Sciatic nerve (tissue), 2 donors: ENCODE measurements at regions not wholly inside any gene's neighbourhood (a gene's known extent, or its start where the extent isn't known, plus 50 kb on each side); places are given as distances from the start of the nearest gene placed in this dataset.
A peak's percentile ranks its signal among the peaks of the same experiment; 100 is the strongest.
"Not testable (repeated sequence)": the region's sequence is repeated elsewhere in the genome, so short reads cannot be mapped to it uniquely, and the experiment has no call there.

Source experiments
- ATAC-seq: fragments of 200-7000 bp; cut with Tn5 transposase; one replicate; pipeline ENCODE4 v1.9.1; 2020; ENCODE audit warnings: mild to moderate bottlenecking, moderate library complexity
- DNase-seq: peaks from one replicate; pipeline ENCODE4 v3.0.0-alpha.2; 2020; ENCODE audit warnings: low spot score
- intact Hi-C: fragments of 100-400 bp; cut with DNase I; formaldehyde crosslinking; loops from one replicate; pipeline ENCODE4 v1.14.2; 2022
- donor health status: DM: no; HTN: no; CAD: no.
- donor health status: DM: no; HTN: no; CAD: no.

DNA sequence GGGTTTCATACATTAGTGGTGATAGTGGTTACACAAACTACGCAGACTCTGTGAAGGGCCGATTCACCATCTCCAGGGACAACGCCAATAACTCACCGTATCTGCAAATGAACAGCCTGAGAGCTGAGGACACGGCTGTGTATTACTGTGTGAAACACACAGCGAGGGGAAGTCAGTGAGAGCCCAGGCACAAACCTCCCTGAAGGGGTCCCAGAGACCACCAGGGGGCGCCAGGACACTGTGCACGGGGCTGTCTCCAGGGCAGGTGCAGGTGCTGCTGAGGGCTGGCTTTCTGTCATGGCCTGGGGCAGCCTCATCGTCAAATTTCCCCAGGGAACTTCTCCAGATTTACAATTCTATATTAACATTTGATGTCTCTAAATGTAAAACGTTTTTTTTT lies 184.6 kb upstream of the TP53TG3C start:
- intact Hi-C loops, ATAC-seq: not testable (repeated sequence)
- DNase-seq = peak; percentile 45

DNA sequence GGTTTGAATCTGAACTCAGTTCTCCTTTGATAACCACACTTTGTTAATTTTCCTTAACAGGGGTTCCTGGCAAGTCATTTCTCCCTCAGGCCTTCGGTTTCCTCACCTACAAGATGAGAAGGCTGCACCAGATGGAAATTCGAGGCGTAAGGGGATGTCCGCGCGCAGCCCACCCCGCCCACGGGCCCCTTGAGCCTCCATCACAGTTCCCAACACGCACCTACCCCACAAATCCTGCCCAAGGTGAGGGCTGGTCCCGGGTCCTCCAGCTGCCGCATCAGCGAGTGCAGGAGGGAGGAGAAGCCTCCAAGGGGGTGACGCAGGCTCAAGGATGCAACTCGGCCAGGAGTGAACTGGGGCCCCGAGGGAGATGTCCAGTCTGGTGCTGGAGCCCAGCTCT lies 166.9 kb upstream of the TP53TG3C start:
- ATAC-seq, DNase-seq, intact Hi-C loops: not testable (repeated sequence)

DNA sequence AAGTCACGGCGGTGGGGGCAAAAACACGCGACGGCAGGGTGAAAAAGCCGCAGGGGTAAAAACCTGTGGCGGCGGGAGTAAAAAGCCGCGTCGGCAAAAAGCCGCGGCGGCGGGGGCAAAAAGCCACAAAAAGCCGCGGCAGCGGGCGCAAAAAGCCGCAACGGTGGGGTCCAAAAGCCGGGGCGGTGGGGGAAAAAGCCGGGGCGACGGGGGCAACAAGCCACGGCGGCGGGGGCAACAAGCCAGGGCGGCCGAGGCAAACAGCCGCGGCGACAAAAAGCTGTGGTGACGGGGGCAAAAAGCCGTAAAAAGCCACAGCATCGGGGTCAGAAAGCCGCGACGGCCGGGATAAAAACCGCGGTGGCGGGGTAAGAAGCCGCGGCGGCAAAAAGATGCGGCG lies 166.1 kb upstream of the TP53TG3C start:
- intact Hi-C loops = not testable (repeated sequence)

DNA sequence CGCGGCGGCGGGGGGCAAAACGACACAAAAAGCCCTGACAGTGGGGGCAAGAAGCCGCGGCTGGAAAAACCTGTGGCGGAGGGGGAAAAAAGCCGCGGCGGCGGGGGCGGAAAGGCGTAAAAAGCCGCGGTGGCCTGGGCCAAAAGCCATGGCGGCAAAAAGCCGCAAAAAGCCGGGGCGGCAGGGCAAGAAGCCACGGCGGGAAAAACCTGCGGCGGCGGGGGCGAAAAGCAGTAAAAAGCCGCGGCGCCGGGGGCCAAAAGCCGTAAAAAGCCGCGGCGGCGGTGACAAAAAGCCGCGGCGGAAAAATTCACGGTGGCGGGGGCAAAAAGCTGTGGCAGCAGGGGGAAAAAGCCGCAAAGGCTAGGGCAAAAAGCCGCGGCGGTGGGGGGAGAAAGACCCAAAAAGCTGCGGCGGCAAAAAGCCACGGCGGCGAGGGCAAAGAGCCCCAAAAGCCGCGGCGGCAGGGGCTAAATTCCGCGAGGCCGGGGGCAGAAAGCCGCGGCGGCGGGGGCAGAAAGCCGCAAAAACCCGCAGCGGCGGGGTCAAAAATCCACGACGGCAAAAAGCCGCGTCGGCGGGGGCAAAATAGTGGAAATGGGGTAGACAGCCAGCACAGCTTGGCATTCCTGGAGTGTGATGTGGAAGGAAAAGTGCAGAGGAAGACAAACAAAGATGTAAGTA lies 165.2 kb upstream of the TP53TG3C start:
- DNase-seq = peak; percentile 25
- intact Hi-C loops, ATAC-seq: not testable (repeated sequence)

More for the DNA sequence above, 166.1 kb upstream of the TP53TG3C start:
- peak; percentile 50 for DNase-seq
- not testable (repeated sequence) for ATAC-seq

DNA sequence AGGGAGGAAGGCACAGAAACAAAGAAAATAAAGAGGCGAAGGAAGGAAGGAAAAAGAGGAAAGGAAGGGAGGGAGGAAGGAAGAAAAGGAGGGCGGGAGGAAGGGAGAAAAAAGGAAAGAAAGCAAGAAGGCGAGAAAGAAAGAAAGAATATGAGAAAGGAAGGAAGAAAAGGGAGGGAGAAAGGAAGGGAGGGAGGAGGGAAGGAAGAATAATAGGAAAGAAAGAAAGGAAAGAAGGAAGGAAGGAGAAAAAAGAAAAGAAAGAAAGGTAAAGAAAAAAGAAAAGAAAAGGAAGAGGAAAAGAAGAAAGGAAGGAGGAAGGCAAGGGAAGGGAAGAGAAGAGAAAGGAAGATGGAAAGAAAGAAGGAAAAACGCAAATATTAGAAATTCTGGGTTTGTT lies 145.2 kb upstream of the TP53TG3C start:
- intact Hi-C loops, ATAC-seq, DNase-seq: not testable (repeated sequence)

DNA sequence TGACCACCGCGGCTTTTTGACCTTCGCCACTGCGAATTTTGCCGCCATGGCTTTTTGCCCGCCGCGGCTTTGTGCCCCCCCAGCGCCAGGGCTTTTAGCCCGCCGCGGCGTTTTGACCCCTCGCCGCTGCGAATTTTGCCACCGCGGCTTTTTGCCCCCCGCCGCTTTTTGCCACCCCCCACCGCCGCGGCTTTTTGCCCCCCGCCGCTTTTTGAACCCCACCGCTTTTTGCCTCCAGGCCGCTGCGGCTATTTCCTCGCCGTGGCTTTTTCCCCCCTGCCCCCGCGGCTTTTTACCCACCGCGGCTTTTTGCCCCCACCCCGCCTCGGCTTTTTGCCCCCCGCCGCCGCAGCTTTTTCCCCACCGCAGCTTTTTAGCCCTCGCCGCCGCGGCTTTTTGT lies 134.8 kb upstream of the TP53TG3C start:
- intact Hi-C loops = no loop called here
- DNase-seq (no peak), ATAC-seq (no peak)

DNA sequence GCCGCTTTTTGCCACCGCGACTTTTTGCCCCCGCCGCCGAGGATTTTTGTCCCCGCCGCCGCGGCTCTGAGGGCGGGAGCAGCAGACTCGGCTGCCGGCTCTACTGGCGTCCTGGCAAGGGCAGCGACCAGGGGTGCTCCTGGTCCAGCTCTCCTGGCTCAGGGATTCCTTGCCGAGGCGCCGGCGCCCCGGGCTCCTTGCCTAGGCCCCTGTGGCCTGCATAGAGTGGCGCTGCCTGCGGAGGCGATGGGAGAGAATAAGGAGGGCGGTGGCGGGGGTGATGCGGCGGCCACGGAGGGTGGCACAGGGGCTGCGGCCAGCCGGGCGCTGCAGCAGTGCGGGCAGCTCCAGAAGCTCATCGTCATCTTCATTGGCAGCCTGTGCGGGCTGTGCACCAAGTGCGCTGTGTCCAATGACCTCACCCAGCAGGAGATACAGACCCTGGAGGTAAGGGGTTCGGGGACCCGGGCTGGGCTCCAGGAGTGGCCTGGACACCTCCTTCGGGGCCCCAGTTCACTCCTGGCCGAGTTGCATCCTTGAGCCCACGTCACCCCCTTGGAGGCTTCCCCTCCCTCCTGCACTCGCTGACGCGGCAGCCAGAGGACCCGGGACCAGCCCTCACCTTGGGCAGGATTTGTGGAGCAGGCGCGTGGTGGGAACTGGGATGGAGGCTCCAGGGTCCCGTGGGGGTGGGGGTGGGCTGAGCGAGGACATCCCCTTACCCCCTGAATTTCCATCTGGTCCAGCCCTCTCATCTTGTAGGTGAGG lies 134.2 kb upstream of the TP53TG3C start:
- not testable (repeated sequence) for DNase-seq, ATAC-seq

DNA sequence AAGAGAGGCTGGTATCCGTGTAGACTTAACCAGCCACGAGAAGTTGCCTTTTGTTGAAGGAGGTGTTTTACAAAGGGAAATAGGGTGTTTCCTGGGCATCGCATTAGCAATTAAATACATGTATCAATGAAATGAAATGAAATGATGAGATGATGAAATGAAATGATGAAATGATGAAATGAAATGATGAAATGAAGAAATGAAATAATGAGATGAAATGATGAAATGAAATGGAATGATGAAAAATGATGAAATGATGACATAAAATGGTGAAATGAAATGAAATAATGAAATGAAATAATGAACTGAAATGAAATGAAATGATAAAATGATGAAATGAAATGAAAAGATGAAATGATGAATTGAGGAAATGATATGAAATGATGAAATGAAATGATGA lies 131.3 kb upstream of the TP53TG3C start:
- intact Hi-C loops, DNase-seq, ATAC-seq: not testable (repeated sequence)

More for the DNA sequence above, 134.2 kb upstream of the TP53TG3C start:
- intact Hi-C loops = not testable (repeated sequence)

DNA sequence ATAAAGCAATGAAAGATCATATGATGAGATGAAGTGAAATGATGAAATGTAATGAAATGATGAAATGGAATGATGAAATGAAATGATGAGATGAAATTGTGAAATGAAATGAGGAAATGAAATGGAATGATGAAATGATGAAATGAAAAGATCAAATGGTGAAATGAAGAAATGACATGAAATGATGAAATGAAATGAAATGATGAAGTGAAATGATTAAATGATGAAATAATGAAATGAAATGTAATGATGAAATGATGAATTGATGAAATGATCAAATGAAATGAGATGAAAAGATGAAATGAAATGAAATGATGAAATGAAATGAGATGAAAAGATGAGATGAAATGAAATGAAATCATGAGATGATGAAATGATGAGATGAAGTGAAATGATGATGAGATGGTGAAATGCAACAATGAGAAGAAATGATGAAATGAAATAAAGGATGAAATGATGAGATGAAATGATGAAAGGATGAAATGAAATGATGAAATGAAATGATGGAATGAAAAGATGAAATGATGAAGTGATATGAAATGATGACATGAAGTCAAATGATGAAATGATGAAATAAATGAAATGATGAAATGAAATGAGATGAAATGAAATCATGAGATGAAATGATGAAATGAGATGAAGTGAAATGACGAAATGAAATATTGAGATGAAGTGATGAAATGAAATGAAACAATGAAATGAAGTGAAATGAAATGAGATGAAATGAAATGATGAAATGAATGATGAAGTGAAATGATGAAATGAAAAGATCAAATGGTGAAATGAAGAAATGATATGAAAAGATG lies 130.5 kb upstream of the TP53TG3C start:
- intact Hi-C loops, DNase-seq, ATAC-seq: not testable (repeated sequence)

DNA sequence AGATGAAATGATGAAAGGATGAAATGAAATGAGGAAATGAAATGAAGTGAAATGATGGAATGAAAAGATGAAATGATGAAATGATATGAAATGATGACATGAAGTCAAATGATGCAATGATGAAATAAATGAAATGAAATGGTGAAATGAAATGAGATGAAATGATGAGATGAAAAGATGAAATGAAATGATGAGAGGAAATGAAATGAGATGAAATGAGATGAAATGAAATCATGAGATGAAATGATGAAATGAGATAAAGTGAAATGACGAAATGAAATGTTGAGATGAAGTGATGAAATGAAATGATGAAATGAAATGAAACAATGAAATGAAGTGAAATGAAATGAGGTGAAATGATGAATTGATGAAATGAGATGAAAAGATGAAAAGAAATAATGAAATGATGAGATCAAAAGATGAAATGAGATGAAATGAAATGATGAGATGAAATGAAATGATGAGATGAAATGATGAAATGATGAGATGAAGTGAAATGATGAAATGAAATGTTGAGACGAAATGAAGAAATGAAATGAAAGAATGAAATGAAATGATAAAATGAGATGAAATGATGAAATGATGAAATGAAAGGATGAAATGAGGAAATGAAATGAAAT lies 129.5 kb upstream of the TP53TG3C start:
- DNase-seq, ATAC-seq, intact Hi-C loops: not testable (repeated sequence)
